Heart left ventricle (tissue), 13 donors: ENCODE measurements at regions not wholly inside any gene's neighbourhood (a gene's known extent, or its start where the extent isn't known, plus 50 kb on each side); places are given as distances from the start of the nearest gene placed in this dataset.

Experiments
- CTCF ChIP-seq, 12 donors: fragments of 200-600 bp; sonication (generic) in 4 of 12; IDR thresholded peaks; one replicate each; pipeline versions ENCODE4 v1.5.0 to v1.8.0; 2018 to 2022; ENCODE audit warnings: antibody characterized with exemption in 12 of 12, mild to moderate bottlenecking in 5 of 12
- POLR2A ChIP-seq, 2 donors: fragments of 450-650 bp; IDR thresholded peaks; one replicate each; pipeline ENCODE4 v1.6.1; 2017; ENCODE audit warnings: antibody characterized with exemption in 2 of 2, mild to moderate bottlenecking in 2 of 2, moderate library complexity in 2 of 2
- donor health status: ischemic (EF 13 %, LVEDD 7.1; RV severe dilation, severe dysfunction).
- donor health status: DM: no; HTN: yes; CAD: no.
- donor health status: DM: no; HTN: no; CAD: no.
- donor health status: ischemic (EF 25% LVEDD 6.9; RV normal size, moderate dysfunction).
- donor health status: ischemic (EF 25% LVEDD 5.7; RV mildly dilated, moderate dysfunction).
- donor health status: ischemic (EF 35%, LVEDD 5.7; RV mildly dilated, moderate dysfunction).
- donor health status: nonischemic (EF 11% LVEDD 7.7; RV severe dilation, severe dysfunction).
- donor health status: DM: yes; HTN: yes; CAD: no.
- donor health status: PGD.
- donor health status: ischemic (EF 29% LVEDD 5.4; RV normal size, mild dysfunction).
- donor health status: nonischemic (EF 23%, LVEDD 6.1; RV moderate dilation, normal function).

- TF ChIP-seq CTCF (IDR thresholded peaks at IDR 0.05) = no peak
- TF ChIP-seq POLR2A (IDR thresholded peaks at IDR 0.05) = no peak
These were observed 998.4 kb upstream of the CTNND2 start for GRCh38 chr5:12902611-12903010.
